GM23338 (cell line): ENCODE measurements at regions not wholly inside any gene's neighbourhood (a gene's known extent, or its start where the extent isn't known, plus 50 kb on each side); places are given as distances from the start of the nearest gene placed in this dataset.

Experiments used
- ATAC-seq: fragments of 200-7000 bp; cut with Tn5 transposase; 3 replicates; pipeline ENCODE4 v1.9.1; 2020
- DNase-seq: peaks from one replicate; pipeline ENCODE4 v3.0.0-alpha.2; 2015; ENCODE audit warnings: low spot score
- H2AFZ ChIP-seq: fragments of 200-600 bp; sonication (generic); 2 replicates; pipeline ENCODE4 v1.8.0; 2016; ENCODE audit warnings: antibody characterized with exemption, mild to moderate bottlenecking, moderate library complexity
- H3F3A ChIP-seq: fragments of 200-600 bp; sonication (generic); replicated peaks from 2 replicates; pipeline ENCODE4 v1.8.0; 2017; ENCODE audit warnings: antibody characterized with exemption, mixed run types, low read depth
- H3K27ac ChIP-seq: fragments of 200-600 bp; sonication (generic); 2 replicates; pipeline ENCODE4 v1.6.1; 2016; ENCODE audit warnings: low read depth
- H3K27me3 ChIP-seq: fragments of 200-600 bp; sonication (generic); 2 replicates; pipeline ENCODE4 v1.8.0; 2016; ENCODE audit warnings: mild to moderate bottlenecking, mixed run types, moderate library complexity; ENCODE audit not compliant: insufficient read depth
- H3K36me3 ChIP-seq: fragments of 200-600 bp; sonication (generic); 2 replicates; pipeline ENCODE4 v1.8.0; 2016; ENCODE audit warnings: mild to moderate bottlenecking; ENCODE audit not compliant: insufficient read depth
- H3K4me1 ChIP-seq: fragments of 200-600 bp; sonication (generic); 2 replicates; pipeline ENCODE4 v1.8.0; 2016; ENCODE audit warnings: mild to moderate bottlenecking, moderate library complexity; ENCODE audit not compliant: insufficient read depth
- H3K4me2 ChIP-seq: fragments of 200-600 bp; sonication (generic); 2 replicates; pipeline ENCODE4 v1.7.1; 2017; ENCODE audit warnings: mixed run types
- H3K4me3 ChIP-seq: fragments of 200-600 bp; sonication (generic); 2 replicates; pipeline ENCODE4 v1.6.1; 2016; ENCODE audit warnings: mixed run types
- H3K79me2 ChIP-seq: fragments of 200-600 bp; sonication (generic); replicated peaks from 2 replicates; pipeline ENCODE4 v1.8.0; 2017; ENCODE audit warnings: mild to moderate bottlenecking; ENCODE audit not compliant: insufficient read depth
- H3K9me2 ChIP-seq: fragments of 200-600 bp; sonication (generic); 2 replicates; pipeline ENCODE4 v1.8.0; 2017; ENCODE audit not compliant: insufficient read depth
- H4K20me1 ChIP-seq: fragments of 200-600 bp; sonication (generic); replicated peaks from 2 replicates; pipeline ENCODE4 v1.8.0; 2017; ENCODE audit warnings: mild to moderate bottlenecking; ENCODE audit not compliant: insufficient read depth
- H3K27ac Mint-ChIP-seq: 2 replicates; pipeline ENCODE4 v1.8.0; 2020; ENCODE audit warnings: inconsistent platforms, mild to moderate bottlenecking, moderate library complexity, mixed read lengths
- H3K27me3 Mint-ChIP-seq: 3 replicates; pipeline ENCODE4 v1.8.0; 2022; ENCODE audit warnings: low read depth, mild to moderate bottlenecking, moderate library complexity, mixed read lengths, inconsistent platforms; ENCODE audit not compliant: insufficient read depth, poor library complexity
- H3K36me3 Mint-ChIP-seq: 3 replicates; pipeline ENCODE4 v1.8.0; 2021; ENCODE audit warnings: low read depth, mild to moderate bottlenecking, inconsistent platforms, moderate library complexity, mixed read lengths
- H3K4me1 Mint-ChIP-seq: 3 replicates; pipeline ENCODE4 v1.8.0; 2020; ENCODE audit warnings: mild to moderate bottlenecking, inconsistent platforms, mixed read lengths
- H3K4me3 Mint-ChIP-seq: 3 replicates; pipeline ENCODE4 v1.8.0; 2021; ENCODE audit warnings: moderate library complexity, mild to moderate bottlenecking, inconsistent platforms, mixed read lengths
- H3K9me3 Mint-ChIP-seq: 3 replicates; pipeline ENCODE4 v1.8.0; 2020; ENCODE audit warnings: moderate library complexity, mild to moderate bottlenecking, inconsistent platforms, mixed read lengths
- CREB1 ChIP-seq: fragments of 250-450 bp; sonication (Bioruptor Pico); IDR thresholded peaks from 2 replicates; pipeline ENCODE4 v1.5.0; 2020; ENCODE audit warnings: low read depth, mild to moderate bottlenecking, moderate library complexity
- EZH2 ChIP-seq: fragments of 200-600 bp; sonication (generic); IDR thresholded peaks from one replicate; pipeline ENCODE4 v1.8.0; 2017; ENCODE audit warnings: antibody characterized with exemption, mild to moderate bottlenecking, low read depth; ENCODE audit not compliant: unreplicated experiment
- EZH2phosphoT487 ChIP-seq: fragments of 200-600 bp; sonication (generic); IDR thresholded peaks from one replicate; pipeline ENCODE4 v1.8.1; 2018; ENCODE audit warnings: antibody characterized with exemption; ENCODE audit not compliant: unreplicated experiment
- JUNB ChIP-seq: IDR thresholded peaks from one replicate; pipeline ENCODE4 v1.6.1; 2016; ENCODE audit warnings: antibody characterized with exemption; ENCODE audit not compliant: unreplicated experiment
- NANOG ChIP-seq: IDR thresholded peaks from 2 replicates; pipeline ENCODE4 v1.6.1; 2016; ENCODE audit warnings: antibody characterized with exemption, borderline replicate concordance
- POLR2AphosphoS5 ChIP-seq: IDR thresholded peaks from 2 replicates; pipeline ENCODE4 v1.6.1; 2016; ENCODE audit warnings: antibody characterized with exemption, low read depth
- REST ChIP-seq: IDR thresholded peaks from one replicate; pipeline ENCODE4 v1.6.1; 2018; ENCODE audit warnings: antibody characterized with exemption; ENCODE audit not compliant: unreplicated experiment
- ZNF114 ChIP-seq: fragments of 250-450 bp; sonication (Bioruptor Pico); IDR thresholded peaks from 2 replicates; pipeline ENCODE4 v1.5.0; 2020; ENCODE audit warnings: mild to moderate bottlenecking, moderate library complexity
- ZNF462 ChIP-seq: fragments of 250-450 bp; sonication (Bioruptor Pico); IDR thresholded peaks from 2 replicates; pipeline ENCODE4 v1.5.0; 2020; ENCODE audit warnings: mild to moderate bottlenecking, moderate library complexity

- no peaks in the 10 kb centered on the region for H3K36me3 ChIP-seq
- no peak overlapping the region for H3K27ac ChIP-seq
- Mint-ChIP-seq H3K27ac (no peak overlapping the region), H3K4me1 (no peaks in the 10 kb centered on the region), H3K9me3 (no peaks in the 10 kb centered on the region), H3K27me3 (no peaks in the 10 kb centered on the region), H3K4me3 (no peak overlapping the region), H3K36me3 (no peaks in the 10 kb centered on the region)
- no peaks in the 10 kb centered on the region for H3K79me2 ChIP-seq
- H3K4me1 ChIP-seq, result no peaks in the 10 kb centered on the region
- DNase-seq, result no peak
- H3K4me3 ChIP-seq, result no peak overlapping the region
- no peak for ATAC-seq
- H2AFZ ChIP-seq, result 0 out of 2 replicates have a peak overlapping the region, but pooled peaks have one; percentile 23
- no peaks in the 10 kb centered on the region for H3K27me3 ChIP-seq
- H4K20me1 ChIP-seq, result no peaks in the 10 kb centered on the region
- no peak overlapping the region for H3K4me2 ChIP-seq
- no peaks in the 10 kb centered on the region for H3K9me2 ChIP-seq
- H3F3A ChIP-seq, result no peaks in the 10 kb centered on the region
- TF ChIP-seq NANOG (no peak), POLR2AphosphoS5 (no peak), EZH2 (no peak), ZNF462 (CRISPR knock-in tag) (no peak), EZH2phosphoT487 (no peak), JUNB (no peak), CREB1 (CRISPR knock-in tag) (no peak), REST (no peak), ZNF114 (CRISPR knock-in tag) (no peak)
These were observed 53.1 kb upstream of the PCED1B start for GRCh38 chr12:47026291-47026690.
